ENCODE measurements at regions not wholly inside any gene's neighbourhood (a gene's known extent, or its start where the extent isn't known, plus 50 kb on each side); places are given as distances from the start of the nearest gene placed in this dataset.

DNA sequence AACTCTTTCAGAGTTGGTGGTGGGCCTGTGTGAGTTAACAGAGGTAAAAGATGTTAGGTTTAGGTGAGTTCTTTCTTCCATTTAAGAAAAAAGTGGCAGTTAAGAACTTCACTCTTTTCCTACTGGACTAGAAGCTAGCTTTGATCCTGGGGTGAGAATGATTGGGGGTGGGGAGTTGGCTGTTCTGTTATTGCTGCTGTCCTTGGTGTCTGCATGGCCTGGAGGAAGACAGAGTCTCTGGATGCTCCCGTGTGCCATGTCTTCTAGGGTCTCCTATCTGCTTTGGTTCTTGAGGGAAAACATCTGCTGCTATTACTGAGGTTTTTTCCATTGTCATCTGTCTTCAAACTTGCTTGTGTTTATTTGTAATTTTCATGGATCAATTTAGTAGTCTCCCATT lies 275.7 kb downstream of the HLX start:
- TF ChIP-seq CTCF (conservative IDR thresholded peaks at IDR 0.05 in 1 of 2, IDR thresholded peaks at IDR 0.05 in 1 of 2; ENCODE audit: low read depth in 1 of 2, low read length in 2 of 2): no peak
- TF ChIP-seq EZH2 (IDR thresholded peaks at IDR 0.05; ENCODE audit: low read length, missing control alignments): no peak
